Esophagus muscularis mucosa (tissue), 4 donors: ENCODE measurements at regions not wholly inside any gene's neighbourhood (a gene's known extent, or its start where the extent isn't known, plus 50 kb on each side); places are given as distances from the start of the nearest gene placed in this dataset.

Experiments used
- DNase-seq: peaks from one replicate; pipeline ENCODE4 v3.0.0-alpha.2; 2017; ENCODE audit errors: extremely low spot score
- H3K27ac ChIP-seq, 4 donors: fragments of 200-600 bp; sonication (generic); replicated peaks in 1 of 4; 1 replicate in 3 of 4; 2 replicates in 1 of 4; pipeline ENCODE4 v1.5.1; 2016 to 2019; ENCODE audit warnings: mild to moderate bottlenecking in 1 of 4
- H3K27me3 ChIP-seq, 4 donors: fragments of 200-600 bp; sonication (generic); one replicate each; pipeline versions ENCODE4 v1.5.1 to v1.6.0; 2016 to 2019
- H3K36me3 ChIP-seq, 4 donors: fragments of 200-600 bp; sonication (generic); one replicate each; pipeline ENCODE4 v1.5.1; 2016 to 2019
- H3K4me1 ChIP-seq, 4 donors: fragments of 200-600 bp; sonication (generic); one replicate each; pipeline ENCODE4 v1.5.1; 2016 to 2019
- H3K4me3 ChIP-seq, 4 donors: fragments of 200-600 bp; sonication (generic); 1 replicate in 2 of 4; 2 replicates in 2 of 4; pipeline ENCODE4 v1.5.1; 2016 to 2019; ENCODE audit warnings: mild to moderate bottlenecking in 4 of 4, moderate library complexity in 1 of 4
- H3K9me3 ChIP-seq, 4 donors: fragments of 200-600 bp; sonication (generic); 1 replicate in 3 of 4; 2 replicates in 1 of 4; pipeline ENCODE4 v1.5.1; 2016 to 2019
- CTCF ChIP-seq, 3 experiments: fragments of 200-600 bp in 2 of 3; fragments of 450-650 bp in 1 of 3; sonication (generic) in 2 of 3; IDR thresholded peaks; one replicate each; pipeline ENCODE4 v1.5.1; 2017 to 2019; ENCODE audit warnings: antibody characterized with exemption in 3 of 3, mild to moderate bottlenecking in 2 of 3, moderate library complexity in 1 of 3
- EP300 ChIP-seq: sonication (generic); formaldehyde crosslinking; IDR thresholded peaks from one replicate; pipeline ENCODE4 v1.6.1; 2017; ENCODE audit warnings: antibody characterized with exemption
- POLR2A ChIP-seq: fragments of 450-650 bp; IDR thresholded peaks from one replicate; pipeline ENCODE4 v1.6.1; 2017; ENCODE audit warnings: antibody characterized with exemption, moderate library complexity, mild to moderate bottlenecking, low read depth
- POLR2AphosphoS5 ChIP-seq, 2 donors: sonication (generic); formaldehyde crosslinking; IDR thresholded peaks; one replicate each; pipeline ENCODE4 v1.6.1; 2017; ENCODE audit warnings: antibody characterized with exemption in 2 of 2
- WGBS: methylation state at CpG from one replicate; pipeline ENCODE4 v1.1.5; 2018; 5-methylcytosine and 5-hydroxymethylcytosine counted together
- intact Hi-C: fragments of 100-400 bp; cut with DNase I; formaldehyde crosslinking; loops from one replicate; pipeline ENCODE4 v1.15.1; 2023

- H3K36me3 ChIP-seq: no peaks in the 10 kb centered on the region
- H3K4me1 ChIP-seq: no peaks in the 10 kb centered on the region
- intact Hi-C loops: no loop called here
- 91% methylated on average over 3 of the region's 3 CpGs for WGBS
- no peak overlapping the region for H3K4me3 ChIP-seq
- no peaks in the 10 kb centered on the region for H3K27me3 ChIP-seq
- no peak overlapping the region for H3K27ac ChIP-seq
- DNase-seq: no peak
- peaks cover 0 to 16% (median 12%) of the 10 kb centered on the region in 4 donors for H3K9me3 ChIP-seq
- TF ChIP-seq POLR2AphosphoS5 (IDR thresholded peaks at IDR 0.05): no peak
- no peak for TF ChIP-seq POLR2A
- TF ChIP-seq CTCF (IDR thresholded peaks at IDR 0.05): no peak
- no peak for TF ChIP-seq EP300
These were observed 94.5 kb downstream of the DNTTIP2 start for GRCh38 chr1:93784538-93784937.

GRCh38 chr1:93783876-93784275 lies 95.1 kb downstream of the DNTTIP2 start:
- intact Hi-C loops: no loop called here
- H3K9me3 ChIP-seq: peaks cover 0 to 9% (median 9%) of the 10 kb centered on the region in 4 donors
- no peaks in the 10 kb centered on the region for H3K36me3 ChIP-seq
- no peak overlapping the region for H3K27ac ChIP-seq
- no peak overlapping the region for H3K4me3 ChIP-seq
- H3K4me1 ChIP-seq: no peaks in the 10 kb centered on the region
- TF ChIP-seq EP300 (no peak), POLR2A (no peak), CTCF (IDR thresholded peaks at IDR 0.05) (no peak), POLR2AphosphoS5 (IDR thresholded peaks at IDR 0.05) (no peak)
- H3K27me3 ChIP-seq: no peaks in the 10 kb centered on the region
- 100% methylated on average over 2 of the region's 2 CpGs for WGBS
- DNase-seq: peak; percentile 62

- WGBS: 75% methylated on average over 4 of the region's 4 CpGs
- H3K36me3 ChIP-seq: no peaks in the 10 kb centered on the region
- H3K27ac ChIP-seq: no peak overlapping the region
- H3K27me3 ChIP-seq: no peaks in the 10 kb centered on the region
- H3K9me3 ChIP-seq: no peaks in the 10 kb centered on the region
- H3K4me3 ChIP-seq: no peak overlapping the region
- intact Hi-C loops: no loop called here
- TF ChIP-seq POLR2AphosphoS5 (IDR thresholded peaks at IDR 0.05) (peak in 1 of 2 donors; percentile 12), CTCF (IDR thresholded peaks at IDR 0.05) (no peak)
- H3K4me1 ChIP-seq: peaks cover 0 to 7% (median 3%) of the 10 kb centered on the region in 4 donors
- DNase-seq: no peak
These were observed 98.0 kb upstream of the BCAR3 start for GRCh38 chr1:93779540-93780165.

- Histone ChIP-seq H3K4me3 (no peak overlapping the region), H3K27me3 (no peaks in the 10 kb centered on the region), H3K27ac (no peak overlapping the region), H3K9me3 (no peaks in the 10 kb centered on the region), H3K36me3 (no peaks in the 10 kb centered on the region), H3K4me1 (peaks cover 0 to 7% (median 3%) of the 10 kb centered on the region in 4 donors)
- intact Hi-C loops: no loop called here
- no peak for DNase-seq
- WGBS: 96% methylated on average over 2 of the region's 2 CpGs
- TF ChIP-seq EP300 (no peak), POLR2A (no peak), CTCF (IDR thresholded peaks at IDR 0.05) (no peak), POLR2AphosphoS5 (IDR thresholded peaks at IDR 0.05) (no peak)
These were observed 96.8 kb upstream of the BCAR3 start for GRCh38 chr1:93778457-93778856.

GRCh38 chr1:93777255-93777654 lies 95.6 kb upstream of the BCAR3 start:
- no peaks in the 10 kb centered on the region for H3K36me3 ChIP-seq
- H3K9me3 ChIP-seq: no peaks in the 10 kb centered on the region
- WGBS: 74% methylated on average over 2 of the region's 2 CpGs
- TF ChIP-seq POLR2AphosphoS5 (IDR thresholded peaks at IDR 0.05): no peak
- TF ChIP-seq EP300: no peak
- TF ChIP-seq POLR2A: no peak
- no peak for DNase-seq
- H3K4me3 ChIP-seq: no peak overlapping the region
- no peaks in the 10 kb centered on the region for H3K27me3 ChIP-seq
- intact Hi-C loops: no loop called here
- H3K27ac ChIP-seq: no peak overlapping the region
- peaks cover 0 to 7% (median 3%) of the 10 kb centered on the region in 4 donors for H3K4me1 ChIP-seq
